Gastrocnemius medialis (tissue), 4 donors: ENCODE measurements at regions not wholly inside any gene's neighbourhood (a gene's known extent, or its start where the extent isn't known, plus 50 kb on each side); places are given as distances from the start of the nearest gene placed in this dataset.

Source experiments
- CTCF ChIP-seq, 5 experiments: fragments of 450-650 bp in 3 of 5; fragments of 200-600 bp in 2 of 5; sonication (generic) in 2 of 5; IDR thresholded peaks in 4 of 5; conservative IDR thresholded peaks in 1 of 5; 1 replicate in 4 of 5; 2 replicates in 1 of 5; pipeline ENCODE4 v1.5.1; 2016 to 2019; ENCODE audit warnings: antibody characterized with exemption in 5 of 5, mild to moderate bottlenecking in 3 of 5, moderate library complexity in 3 of 5
- POLR2A ChIP-seq, 2 donors: fragments of 450-650 bp; IDR thresholded peaks; one replicate each; pipeline ENCODE4 v1.6.1; 2017; ENCODE audit warnings: antibody characterized with exemption in 2 of 2, mild to moderate bottlenecking in 2 of 2, moderate library complexity in 2 of 2

- no peak for TF ChIP-seq POLR2A (IDR thresholded peaks at IDR 0.05)
- no peak for TF ChIP-seq CTCF (IDR thresholded peaks at IDR 0.05 in 4 of 5, conservative IDR thresholded peaks at IDR 0.05 in 1 of 5)
Observed at GRCh38 chr21:27291006-27291405, 324.1 kb upstream of the ADAMTS5 start.
